KMS-11 (cell line): ENCODE measurements at regions not wholly inside any gene's neighbourhood (a gene's known extent, or its start where the extent isn't known, plus 50 kb on each side); places are given as distances from the start of the nearest gene placed in this dataset.

Experiments
- H2AFZ ChIP-seq: fragments of 200-600 bp; sonication (generic); 2 replicates; pipeline ENCODE4 v1.6.1; 2016; ENCODE audit warnings: antibody characterized with exemption, mixed run types, low read depth
- H3K27ac ChIP-seq: fragments of 200-600 bp; sonication (generic); 2 replicates; pipeline ENCODE4 v1.6.1; 2016; ENCODE audit warnings: mild to moderate bottlenecking, mixed run types
- H3K27me3 ChIP-seq: fragments of 200-600 bp; sonication (generic); 2 replicates; pipeline ENCODE4 v1.6.1; 2017; ENCODE audit warnings: mild to moderate bottlenecking, low read depth, mixed run types, moderate library complexity; ENCODE audit not compliant: insufficient read depth
- H3K36me3 ChIP-seq: fragments of 200-600 bp; sonication (generic); 2 replicates; pipeline ENCODE4 v1.6.1; 2017; ENCODE audit warnings: mild to moderate bottlenecking, mixed run types; ENCODE audit not compliant: insufficient read depth
- H3K4me1 ChIP-seq: fragments of 200-600 bp; sonication (generic); 2 replicates; pipeline ENCODE4 v1.6.1; 2016; ENCODE audit warnings: mild to moderate bottlenecking, low read depth, mixed run types; ENCODE audit not compliant: poor library complexity, severe bottlenecking
- H3K4me2 ChIP-seq: fragments of 200-600 bp; sonication (generic); 2 replicates; pipeline ENCODE4 v1.7.0; 2016; ENCODE audit warnings: mild to moderate bottlenecking, mixed run types
- H3K4me3 ChIP-seq: fragments of 200-600 bp; sonication (generic); IDR thresholded peaks from 2 replicates; pipeline ENCODE4 v1.6.1; 2017; ENCODE audit warnings: low read depth, low read length, mixed read lengths; ENCODE audit not compliant: insufficient read depth
- H3K79me2 ChIP-seq: fragments of 200-600 bp; sonication (generic); 2 replicates; pipeline ENCODE4 v1.6.1; 2016; ENCODE audit warnings: low read depth, mixed run types; ENCODE audit not compliant: insufficient read depth
- H3K9ac ChIP-seq: fragments of 200-600 bp; sonication (generic); 2 replicates; pipeline ENCODE4 v1.6.1; 2016; ENCODE audit warnings: mild to moderate bottlenecking, mixed run types
- H4K20me1 ChIP-seq: fragments of 200-600 bp; sonication (generic); 2 replicates; pipeline ENCODE4 v1.6.1; 2016; ENCODE audit warnings: mild to moderate bottlenecking, mixed run types; ENCODE audit not compliant: insufficient read depth
- TF ChIP-seq, protein P1 (sequence below): fragments of 200-600 bp; sonication (generic); conservative IDR thresholded peaks from 2 replicates; pipeline ENCODE4 v1.6.1; 2017; ENCODE audit warnings: low read depth, mild to moderate bottlenecking, antibody characterized with exemption, low read length, moderate library complexity, mixed read lengths

DNA sequence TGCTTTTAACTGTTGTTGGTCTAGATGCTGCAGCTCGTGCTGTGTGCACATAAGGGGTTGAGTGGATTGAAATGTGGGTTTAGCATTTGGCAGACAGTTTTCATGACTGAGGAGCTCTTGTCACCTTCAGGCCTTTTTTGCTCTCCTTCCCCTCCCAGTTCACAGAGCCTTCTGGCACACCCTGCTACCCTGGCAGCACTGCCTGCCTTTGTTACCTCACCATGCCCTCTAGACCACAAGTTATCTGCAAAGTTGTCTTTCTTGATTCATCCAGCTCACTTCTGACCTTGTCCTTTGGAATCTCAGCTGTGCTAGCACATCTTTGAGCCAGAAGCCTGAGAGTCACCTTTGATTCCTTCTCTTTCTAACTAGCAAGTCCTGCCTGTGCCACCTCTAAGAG is 348.9 kb upstream of the ZFP64 start:
- Histone ChIP-seq H4K20me1 (no peaks in the 10 kb centered on the region), H3K27ac (no peak overlapping the region), H3K4me1 (no peaks in the 10 kb centered on the region), H3K9ac (no peak overlapping the region), H3K4me2 (no peak overlapping the region), H3K79me2 (no peaks in the 10 kb centered on the region), H3K27me3 (no peaks in the 10 kb centered on the region), H3K36me3 (no peaks in the 10 kb centered on the region), H3K4me3 (no peak overlapping the region), H2AFZ (no peak overlapping the region)
- TF ChIP-seq, protein P1, sequence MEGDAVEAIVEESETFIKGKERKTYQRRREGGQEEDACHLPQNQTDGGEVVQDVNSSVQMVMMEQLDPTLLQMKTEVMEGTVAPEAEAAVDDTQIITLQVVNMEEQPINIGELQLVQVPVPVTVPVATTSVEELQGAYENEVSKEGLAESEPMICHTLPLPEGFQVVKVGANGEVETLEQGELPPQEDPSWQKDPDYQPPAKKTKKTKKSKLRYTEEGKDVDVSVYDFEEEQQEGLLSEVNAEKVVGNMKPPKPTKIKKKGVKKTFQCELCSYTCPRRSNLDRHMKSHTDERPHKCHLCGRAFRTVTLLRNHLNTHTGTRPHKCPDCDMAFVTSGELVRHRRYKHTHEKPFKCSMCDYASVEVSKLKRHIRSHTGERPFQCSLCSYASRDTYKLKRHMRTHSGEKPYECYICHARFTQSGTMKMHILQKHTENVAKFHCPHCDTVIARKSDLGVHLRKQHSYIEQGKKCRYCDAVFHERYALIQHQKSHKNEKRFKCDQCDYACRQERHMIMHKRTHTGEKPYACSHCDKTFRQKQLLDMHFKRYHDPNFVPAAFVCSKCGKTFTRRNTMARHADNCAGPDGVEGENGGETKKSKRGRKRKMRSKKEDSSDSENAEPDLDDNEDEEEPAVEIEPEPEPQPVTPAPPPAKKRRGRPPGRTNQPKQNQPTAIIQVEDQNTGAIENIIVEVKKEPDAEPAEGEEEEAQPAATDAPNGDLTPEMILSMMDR: no peak

DNA sequence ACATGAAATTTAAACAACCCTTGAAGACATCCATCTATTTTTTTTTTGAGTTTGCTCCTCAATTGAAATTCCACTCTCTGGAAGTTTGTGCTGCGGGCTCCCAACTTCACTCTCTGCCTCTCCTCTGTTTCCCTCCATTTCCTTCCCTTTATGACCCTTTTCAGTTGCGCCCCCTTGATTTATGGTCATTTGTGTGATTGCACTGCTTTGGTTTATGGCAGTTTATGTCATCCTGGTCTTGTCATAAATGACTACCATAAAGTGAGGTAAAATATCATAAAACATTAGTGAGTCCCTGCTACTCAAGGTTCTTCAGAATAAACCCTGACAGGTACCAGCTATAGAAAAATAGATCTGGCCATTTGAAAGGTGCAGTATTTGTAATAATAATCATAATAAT is 348.3 kb upstream of the ZFP64 start:
- H3K4me3 ChIP-seq: no peak overlapping the region
- no peaks in the 10 kb centered on the region for H3K79me2 ChIP-seq
- no peaks in the 10 kb centered on the region for H3K4me1 ChIP-seq
- H3K27ac ChIP-seq: no peak overlapping the region
- H2AFZ ChIP-seq: no peak overlapping the region
- no peaks in the 10 kb centered on the region for H3K27me3 ChIP-seq
- no peaks in the 10 kb centered on the region for H4K20me1 ChIP-seq
- TF ChIP-seq, protein P1: no peak; the same call in 1 of the 2 replicates
- no peaks in the 10 kb centered on the region for H3K36me3 ChIP-seq
- H3K9ac ChIP-seq: no peak overlapping the region
- no peak overlapping the region for H3K4me2 ChIP-seq

DNA sequence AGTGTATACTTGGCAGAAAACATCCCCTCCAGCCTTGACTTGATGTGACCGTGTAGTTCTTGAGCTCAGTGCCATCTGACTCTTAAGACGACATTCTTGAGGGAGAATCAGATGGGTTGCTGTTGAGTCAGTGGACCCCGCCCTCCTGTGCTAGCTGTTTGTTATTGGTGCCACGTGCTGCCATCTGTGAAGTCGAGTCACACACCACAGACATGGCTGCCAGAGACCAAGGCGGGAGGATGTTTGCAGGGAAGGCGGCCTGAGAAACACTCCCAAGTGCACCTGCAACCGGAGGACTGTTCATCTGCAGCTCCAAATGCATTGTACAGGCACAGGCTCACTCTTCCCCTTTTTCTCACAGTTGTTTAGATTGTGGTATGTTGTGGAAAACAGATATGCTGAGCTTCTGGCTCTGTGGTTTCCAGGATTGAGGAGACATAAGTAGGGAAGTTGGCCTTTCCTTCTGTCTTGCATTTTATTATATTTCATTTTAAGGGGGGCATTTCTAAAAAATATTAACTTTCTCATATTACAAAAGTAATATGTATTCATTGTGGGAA is 345.3 kb upstream of the ZFP64 start:
- no peaks in the 10 kb centered on the region for H3K27me3 ChIP-seq
- H3K36me3 ChIP-seq: no peaks in the 10 kb centered on the region
- H4K20me1 ChIP-seq: no peaks in the 10 kb centered on the region
- H3K4me1 ChIP-seq: no peaks in the 10 kb centered on the region
- no peak overlapping the region for H3K27ac ChIP-seq
- no peak overlapping the region for H3K4me2 ChIP-seq
- TF ChIP-seq, protein P1: no peak
- no peak overlapping the region for H3K4me3 ChIP-seq
- no peak overlapping the region for H3K9ac ChIP-seq
- H2AFZ ChIP-seq: no peak overlapping the region
- H3K79me2 ChIP-seq: no peaks in the 10 kb centered on the region

DNA sequence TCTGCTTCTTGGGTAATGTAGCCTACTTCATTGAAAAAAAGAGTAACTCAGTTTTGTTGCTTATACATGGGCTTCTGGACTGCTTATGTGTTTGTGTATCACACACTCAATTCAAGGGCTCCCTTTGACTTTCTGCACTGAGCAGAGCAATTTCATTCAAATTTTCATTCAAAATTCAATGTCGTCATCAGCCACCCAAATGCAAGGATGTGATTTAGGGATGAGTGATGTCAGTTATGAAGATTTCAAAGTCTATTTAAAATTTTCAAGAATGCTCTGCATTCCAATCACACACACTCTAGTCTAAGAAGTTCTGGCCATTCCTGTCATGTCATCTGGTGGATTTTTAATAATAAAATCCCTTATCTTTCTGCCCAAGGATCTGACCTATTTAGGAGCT is 344.5 kb upstream of the ZFP64 start:
- no peaks in the 10 kb centered on the region for H3K79me2 ChIP-seq
- TF ChIP-seq, protein P1: no peak
- H3K27ac ChIP-seq: no peak overlapping the region
- H4K20me1 ChIP-seq: no peaks in the 10 kb centered on the region
- no peaks in the 10 kb centered on the region for H3K27me3 ChIP-seq
- no peak overlapping the region for H3K4me3 ChIP-seq
- no peak overlapping the region for H3K9ac ChIP-seq
- H3K36me3 ChIP-seq: no peaks in the 10 kb centered on the region
- H3K4me1 ChIP-seq: no peaks in the 10 kb centered on the region
- no peak overlapping the region for H3K4me2 ChIP-seq
- no peak overlapping the region for H2AFZ ChIP-seq
